ENCODE measurements at regions not wholly inside any gene's neighbourhood (a gene's known extent, or its start where the extent isn't known, plus 50 kb on each side); places are given as distances from the start of the nearest gene placed in this dataset.
A peak's percentile ranks its signal among the peaks of the same experiment; 100 is the strongest.

DNA sequence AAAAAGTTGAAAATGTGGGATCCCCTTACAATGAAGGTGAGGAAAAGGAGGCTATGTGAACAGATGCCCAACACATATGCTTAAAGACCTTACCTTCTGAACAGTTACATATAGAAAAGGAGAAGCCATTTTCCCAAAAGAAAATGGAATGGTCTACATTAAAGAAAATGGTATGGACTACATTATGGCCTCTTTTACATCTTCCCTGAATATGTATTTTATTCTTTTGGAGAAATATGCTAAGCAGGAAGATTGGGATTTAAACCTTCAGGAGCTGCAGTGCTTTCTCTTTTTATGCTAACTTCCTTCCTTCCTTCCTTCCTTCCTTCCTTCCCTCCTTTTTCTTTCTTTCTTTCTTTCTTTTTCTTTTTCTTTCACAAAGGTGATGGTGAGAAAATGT is 155.4 kb downstream of the SEC23IP start:
- no peak overlapping the region for H3K4me2 ChIP-seq

DNA sequence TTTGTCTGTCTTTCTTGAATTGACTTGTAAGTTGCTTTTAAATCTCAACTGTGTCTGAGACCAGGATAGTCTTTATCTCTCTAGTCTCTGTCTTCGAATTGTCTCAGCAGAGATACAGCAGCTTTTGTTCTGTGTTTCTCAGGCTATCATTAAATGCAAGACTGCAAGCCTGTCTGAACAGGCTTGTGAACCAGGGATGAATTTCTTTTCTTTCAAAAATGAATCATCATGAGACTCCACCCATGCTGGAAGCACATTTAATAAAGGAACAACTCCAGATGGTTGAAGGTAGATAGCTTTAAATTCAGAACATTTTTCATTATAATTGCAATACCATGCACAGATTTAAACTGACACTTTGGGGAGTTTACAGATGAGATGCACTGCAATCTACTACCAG is 155.9 kb downstream of the SEC23IP start:
- Histone ChIP-seq H3K9me3 (no peaks in the 10 kb centered on the region), H3K4me3 (no peak overlapping the region), H3K27ac (no peak overlapping the region), H3K4me1 (no peaks in the 10 kb centered on the region), H3K4me2 (no peak overlapping the region)
- FAIRE-seq (no peak), DNase-seq (ENCODE audit: low read depth in 1 of 2, low spot score in 1 of 2) (no peak), ATAC-seq (0 out of 6 replicates have a peak, but pooled peaks of 1 of the 2 experiments have one; percentile 13)
- POLR2A ChIA-PET, result no interaction called here
- WGBS (ENCODE audit: missing lambda C conversion rate), result 6% methylated on average over 1 of the region's 1 CpG
- TF ChIP-seq CBX2 (IDR thresholded peaks at IDR 0.05; ENCODE audit: borderline replicate concordance, low read depth), result no peak
- no peak for TF ChIP-seq RFX5 (IDR thresholded peaks at IDR 0.05)
- no peak for TF ChIP-seq ZNF302 (CRISPR knock-in tag; IDR thresholded peaks at IDR 0.05)
- TF ChIP-seq, protein P1, sequence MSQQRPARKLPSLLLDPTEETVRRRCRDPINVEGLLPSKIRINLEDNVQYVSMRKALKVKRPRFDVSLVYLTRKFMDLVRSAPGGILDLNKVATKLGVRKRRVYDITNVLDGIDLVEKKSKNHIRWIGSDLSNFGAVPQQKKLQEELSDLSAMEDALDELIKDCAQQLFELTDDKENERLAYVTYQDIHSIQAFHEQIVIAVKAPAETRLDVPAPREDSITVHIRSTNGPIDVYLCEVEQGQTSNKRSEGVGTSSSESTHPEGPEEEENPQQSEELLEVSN (IDR thresholded peaks at IDR 0.05; ENCODE audit: borderline replicate concordance, low read depth), result no peak
- TF ChIP-seq, protein P2, sequence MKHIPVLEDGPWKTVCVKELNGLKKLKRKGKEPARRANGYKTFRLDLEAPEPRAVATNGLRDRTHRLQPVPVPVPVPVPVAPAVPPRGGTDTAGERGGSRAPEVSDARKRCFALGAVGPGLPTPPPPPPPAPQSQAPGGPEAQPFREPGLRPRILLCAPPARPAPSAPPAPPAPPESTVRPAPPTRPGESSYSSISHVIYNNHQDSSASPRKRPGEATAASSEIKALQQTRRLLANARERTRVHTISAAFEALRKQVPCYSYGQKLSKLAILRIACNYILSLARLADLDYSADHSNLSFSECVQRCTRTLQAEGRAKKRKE (CRISPR knock-in tag; IDR thresholded peaks at IDR 0.05; ENCODE audit: low read depth), result no peak
- no peak for TF ChIP-seq ZC3H11A (IDR thresholded peaks at IDR 0.05)
- CTCF ChIA-PET, result no interaction called here

More for the DNA sequence above, 155.4 kb downstream of the SEC23IP start:
- Histone ChIP-seq H3K27ac (no peak overlapping the region), H3K4me3 (no peak overlapping the region), H3K4me1 (no peaks in the 10 kb centered on the region), H3K9me3 (no peaks in the 10 kb centered on the region)
- ATAC-seq (no peak), FAIRE-seq (no peak), DNase-seq (ENCODE audit: low read depth in 1 of 2, low spot score in 1 of 2) (no peak)
- CTCF ChIA-PET, result no interaction called here
- TF ChIP-seq HEYL (CRISPR knock-in tag; IDR thresholded peaks at IDR 0.05), result no peak
- no peak for TF ChIP-seq MAZ (IDR thresholded peaks at IDR 0.05; ENCODE audit: borderline replicate concordance, low read depth, low read length)
- TF ChIP-seq, protein P2 (CRISPR knock-in tag; IDR thresholded peaks at IDR 0.05; ENCODE audit: low read depth), result no peak
- TF ChIP-seq RAD21 (conservative IDR thresholded peaks at IDR 0.05 in 1 of 2, IDR thresholded peaks at IDR 0.05 in 1 of 2), result no peak
- TF ChIP-seq ZC3H11A (IDR thresholded peaks at IDR 0.05), result no peak
- TF ChIP-seq, protein P1 (IDR thresholded peaks at IDR 0.05; ENCODE audit: borderline replicate concordance, low read depth), result no peak
- no peak for TF ChIP-seq POLR2A (IDR thresholded peaks at IDR 0.05; ENCODE audit: low read length)
- TF ChIP-seq ZNF302 (CRISPR knock-in tag; IDR thresholded peaks at IDR 0.05), result no peak
- no peak for TF ChIP-seq FOSB (CRISPR knock-in tag; IDR thresholded peaks at IDR 0.05)
- TF ChIP-seq NPAS2 (CRISPR knock-in tag; IDR thresholded peaks at IDR 0.05; ENCODE audit: borderline replicate concordance), result no peak
- TF ChIP-seq, protein P3, sequence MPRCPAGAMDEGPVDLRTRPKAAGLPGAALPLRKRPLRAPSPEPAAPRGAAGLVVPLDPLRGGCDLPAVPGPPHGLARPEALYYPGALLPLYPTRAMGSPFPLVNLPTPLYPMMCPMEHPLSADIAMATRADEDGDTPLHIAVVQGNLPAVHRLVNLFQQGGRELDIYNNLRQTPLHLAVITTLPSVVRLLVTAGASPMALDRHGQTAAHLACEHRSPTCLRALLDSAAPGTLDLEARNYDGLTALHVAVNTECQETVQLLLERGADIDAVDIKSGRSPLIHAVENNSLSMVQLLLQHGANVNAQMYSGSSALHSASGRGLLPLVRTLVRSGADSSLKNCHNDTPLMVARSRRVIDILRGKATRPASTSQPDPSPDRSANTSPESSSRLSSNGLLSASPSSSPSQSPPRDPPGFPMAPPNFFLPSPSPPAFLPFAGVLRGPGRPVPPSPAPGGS (IDR thresholded peaks at IDR 0.05), result no peak
- POLR2A ChIA-PET, result no interaction called here

DNA sequence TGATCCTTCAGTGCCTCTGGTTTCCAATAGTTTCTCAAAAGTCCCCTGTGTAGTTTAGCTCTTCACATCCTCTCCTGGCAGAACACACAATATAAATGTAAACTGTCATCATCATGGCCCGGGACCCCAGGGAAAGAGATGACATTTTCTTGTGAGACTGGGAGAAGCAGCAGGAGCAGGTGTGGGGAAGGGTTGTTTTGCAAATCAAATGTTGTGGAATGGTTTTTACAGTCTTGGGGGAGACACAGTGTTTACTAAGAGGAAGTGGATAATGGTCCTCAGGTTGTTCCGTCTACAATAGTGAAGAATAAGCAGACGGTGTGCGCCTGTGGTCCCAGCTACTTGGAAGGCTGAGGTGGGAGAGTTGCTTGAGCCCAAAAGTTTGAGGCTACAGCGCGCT is 159.1 kb downstream of the SEC23IP start:
- H3K4me2 ChIP-seq, result no peak overlapping the region
- H3K4me3 ChIP-seq, result no peak overlapping the region
- TF ChIP-seq SMC3 (IDR thresholded peaks at IDR 0.05), result no peak
- no peak for TF ChIP-seq FOSB (CRISPR knock-in tag; IDR thresholded peaks at IDR 0.05)
- TF ChIP-seq MAFK (IDR thresholded peaks at IDR 0.05; ENCODE audit: partially characterized antibody), result no peak
- ChIA-PET CTCF (no interaction called here), POLR2A (no interaction called here)
- H3K4me1 ChIP-seq, result no peaks in the 10 kb centered on the region
- no peak overlapping the region for H3K27ac ChIP-seq
- ATAC-seq (no peak), FAIRE-seq (no peak), DNase-seq (ENCODE audit: low read depth in 1 of 2, low spot score in 1 of 2) (no peak)
- 28% methylated on average over 6 of the region's 6 CpGs for WGBS (ENCODE audit: missing lambda C conversion rate)
- no peaks in the 10 kb centered on the region for H3K9me3 ChIP-seq
